Fibroblast of the conjunctiva (primary cell): ENCODE measurements at regions not wholly inside any gene's neighbourhood (a gene's known extent, or its start where the extent isn't known, plus 50 kb on each side); places are given as distances from the start of the nearest gene placed in this dataset.
"Not testable (repeated sequence)": the region's sequence is repeated elsewhere in the genome, so short reads cannot be mapped to it uniquely, and the experiment has no call there.

ENCODE experiments used
- DNase-seq: peaks from one replicate; pipeline ENCODE4 v3.0.0-alpha.2; 2010; ENCODE audit warnings: low read depth

GRCh38 chr10:78210976-78211375, 177.3 kb downstream of the RPS24 start:
- DNase-seq, result no peak

GRCh38 chr10:78211561-78212051, 177.9 kb downstream of the RPS24 start:
- DNase-seq, result peak; percentile 34

- DNase-seq, result no peak
Observed at GRCh38 chr10:78212060-78212785, 178.6 kb downstream of the RPS24 start.

- DNase-seq, result no peak
Observed at GRCh38 chr10:78212786-78213175, 179.1 kb downstream of the RPS24 start.

GRCh38 chr10:78214955-78215354, 181.3 kb downstream of the RPS24 start:
- no peak for DNase-seq

- DNase-seq, result peak; percentile 20
Observed at GRCh38 chr10:78215645-78216044, 182.0 kb downstream of the RPS24 start.

GRCh38 chr10:78217336-78217735, 183.7 kb downstream of the RPS24 start:
- DNase-seq, result no peak

GRCh38 chr10:78218798-78219490, 185.3 kb downstream of the RPS24 start:
- DNase-seq, result no peak

- DNase-seq, result not testable (repeated sequence)
Observed at GRCh38 chr10:78219568-78219967, 185.9 kb downstream of the RPS24 start.

GRCh38 chr10:78220781-78221180, 187.1 kb downstream of the RPS24 start:
- no peak for DNase-seq

GRCh38 chr10:78222096-78222790, 188.6 kb downstream of the RPS24 start:
- DNase-seq, result no peak

- DNase-seq, result no peak
Observed at GRCh38 chr10:78223088-78223487, 189.4 kb downstream of the RPS24 start.

GRCh38 chr10:78224602-78225001, 190.9 kb downstream of the RPS24 start:
- no peak for DNase-seq

- DNase-seq, result no peak
Observed at GRCh38 chr10:78225594-78225993, 191.9 kb downstream of the RPS24 start.

GRCh38 chr10:78229489-78229888, 195.8 kb downstream of the RPS24 start:
- DNase-seq, result no peak

GRCh38 chr10:78229950-78230675, 196.4 kb downstream of the RPS24 start:
- no peak for DNase-seq

- DNase-seq, result no peak
Observed at GRCh38 chr10:78231327-78231726, 197.7 kb downstream of the RPS24 start.

GRCh38 chr10:78231939-78232338, 198.3 kb downstream of the RPS24 start:
- DNase-seq, result no peak

- no peak for DNase-seq
Observed at GRCh38 chr10:78236416-78237015, 202.9 kb downstream of the RPS24 start.

GRCh38 chr10:78237951-78238350, 204.3 kb downstream of the RPS24 start:
- not testable (repeated sequence) for DNase-seq

- DNase-seq, result no peak
Observed at GRCh38 chr10:78247266-78247665, 213.6 kb downstream of the RPS24 start.

GRCh38 chr10:78247821-78248220, 214.2 kb downstream of the RPS24 start:
- no peak for DNase-seq
